ENCODE measurements at regions not wholly inside any gene's neighbourhood (a gene's known extent, or its start where the extent isn't known, plus 50 kb on each side); places are given as distances from the start of the nearest gene placed in this dataset.

GRCh38 chr15:38691377-38691776, 126.8 kb upstream of the RASGRP1 start:
- no peak for TF ChIP-seq ZSCAN18 (CRISPR knock-in tag; IDR thresholded peaks at IDR 0.05)
- no peak for TF ChIP-seq USF2 (CRISPR knock-in tag; IDR thresholded peaks at IDR 0.05)
- no peak for TF ChIP-seq ZBTB43 (CRISPR knock-in tag; IDR thresholded peaks at IDR 0.05)
- TF ChIP-seq AFF4 (CRISPR knock-in tag; IDR thresholded peaks at IDR 0.05; ENCODE audit: borderline replicate concordance) = no peak
- no peak for TF ChIP-seq CBFB (CRISPR knock-in tag; IDR thresholded peaks at IDR 0.05; ENCODE audit: low read depth)
- TF ChIP-seq ZNF263 (CRISPR knock-in tag; IDR thresholded peaks at IDR 0.05; ENCODE audit: low read depth) = no peak
- no peak for TF ChIP-seq CTCF (IDR thresholded peaks at IDR 0.05)
- no peak for TF ChIP-seq TEAD4 (CRISPR knock-in tag; IDR thresholded peaks at IDR 0.05)
- no peak for TF ChIP-seq USF1 (CRISPR knock-in tag; IDR thresholded peaks at IDR 0.05)
- no peak for TF ChIP-seq ZNF219 (CRISPR knock-in tag; IDR thresholded peaks at IDR 0.05; ENCODE audit: borderline replicate concordance)
